NCI-H446 treated with DMSO at 0.1 percent for 48 hours (cell line): ENCODE measurements at regions not wholly inside any gene's neighbourhood (a gene's known extent, or its start where the extent isn't known, plus 50 kb on each side); places are given as distances from the start of the nearest gene placed in this dataset.

Source experiments
- DNase-seq: peaks from one replicate; lab custom pipeline; 2025; lab: John Stamatoyannopoulos, UW

DNA sequence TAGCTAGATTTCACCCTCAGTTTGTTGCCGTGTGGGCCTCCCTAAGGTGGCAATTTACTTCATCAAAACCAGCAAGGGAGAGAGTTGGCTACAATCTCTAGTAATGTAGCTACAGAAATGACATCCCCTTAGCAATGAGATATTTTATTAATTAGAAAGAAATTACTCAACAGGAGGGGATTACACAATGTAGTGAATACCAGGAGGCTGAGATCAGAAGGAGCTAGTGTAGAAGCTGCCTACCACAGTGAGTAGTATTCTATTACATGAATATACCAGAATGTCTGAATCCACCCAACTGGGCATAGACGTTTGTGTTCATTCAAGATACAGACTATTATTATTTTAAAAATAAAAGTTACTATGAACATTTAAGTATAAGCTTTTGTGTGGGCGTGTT, 868.2 kb upstream of the CXADR start:
- DNase-seq = no peak

DNA sequence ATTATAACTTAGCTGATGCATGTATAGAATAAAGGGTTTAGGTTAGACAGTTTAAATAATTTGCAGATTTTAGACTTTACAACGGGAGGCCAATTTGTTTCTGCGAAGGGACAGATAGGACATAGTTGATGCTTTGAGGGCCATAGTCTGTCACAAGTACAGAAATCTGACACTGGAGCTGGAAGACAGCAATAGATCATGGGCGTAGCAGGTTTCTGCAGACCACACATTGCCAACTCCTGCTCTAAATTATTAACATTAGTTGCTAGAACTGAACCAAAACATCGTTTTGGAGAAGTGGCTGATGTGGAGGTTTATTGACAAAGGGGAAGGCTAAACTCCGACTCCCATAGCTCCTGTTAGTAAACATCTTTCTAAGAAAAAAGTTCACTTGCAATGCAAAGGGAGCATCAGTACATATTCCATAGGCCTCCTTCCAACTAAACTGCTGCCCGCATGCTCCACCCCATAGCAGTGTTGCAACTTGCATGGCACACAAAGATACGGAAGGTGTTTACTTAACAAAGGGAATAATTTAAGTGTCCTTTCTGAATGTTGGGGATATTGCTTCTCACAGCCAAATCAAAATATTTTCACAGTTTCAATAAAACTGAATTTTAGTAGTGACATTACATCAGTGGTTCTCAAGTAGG, 862.0 kb upstream of the CXADR start:
- DNase-seq = no peak

DNA sequence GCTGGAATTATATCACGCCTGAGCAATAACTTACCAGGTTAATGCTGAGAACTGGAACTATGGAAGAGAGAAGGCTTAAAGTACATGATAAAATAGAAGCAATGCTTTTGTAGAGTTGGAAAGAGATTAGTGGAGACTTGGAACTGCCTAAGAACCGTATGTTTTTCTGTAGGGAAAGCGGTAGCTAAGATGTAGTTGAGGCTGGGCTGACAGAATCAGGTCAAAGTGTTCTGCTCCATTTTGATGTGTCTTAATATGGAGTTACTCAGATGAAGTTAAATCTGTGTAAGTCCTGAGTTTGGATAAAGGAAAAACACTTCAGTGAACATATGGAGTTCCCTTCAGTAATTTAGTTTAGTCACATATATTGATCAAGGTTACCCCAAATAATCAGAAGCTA, 860.9 kb upstream of the CXADR start:
- DNase-seq = no peak

- DNase-seq = no peak
Measured at GRCh38 chr21:16663436-16663835, 849.4 kb upstream of the CXADR start.

- no peak for DNase-seq
Measured at GRCh38 chr21:16667395-16667794, 845.4 kb upstream of the CXADR start.

DNA sequence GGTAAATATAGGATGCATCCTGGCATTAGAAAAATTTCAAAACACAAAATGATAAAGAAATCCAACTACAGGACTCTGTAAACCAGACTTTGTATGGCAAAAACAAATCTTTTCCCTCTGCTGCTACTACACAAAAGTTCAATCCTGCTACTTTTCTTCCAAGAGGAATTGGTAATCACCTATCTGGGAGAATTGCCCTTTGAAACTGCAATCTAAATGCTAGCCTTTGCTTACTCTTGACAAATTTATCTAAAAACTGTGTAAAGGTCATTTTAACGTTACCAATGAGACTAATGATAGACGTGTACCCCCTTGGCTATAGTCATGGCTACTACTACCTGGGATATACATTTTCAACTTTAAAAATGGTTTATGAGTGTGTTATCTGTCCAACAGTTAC, 837.9 kb upstream of the CXADR start:
- no peak for DNase-seq

DNA sequence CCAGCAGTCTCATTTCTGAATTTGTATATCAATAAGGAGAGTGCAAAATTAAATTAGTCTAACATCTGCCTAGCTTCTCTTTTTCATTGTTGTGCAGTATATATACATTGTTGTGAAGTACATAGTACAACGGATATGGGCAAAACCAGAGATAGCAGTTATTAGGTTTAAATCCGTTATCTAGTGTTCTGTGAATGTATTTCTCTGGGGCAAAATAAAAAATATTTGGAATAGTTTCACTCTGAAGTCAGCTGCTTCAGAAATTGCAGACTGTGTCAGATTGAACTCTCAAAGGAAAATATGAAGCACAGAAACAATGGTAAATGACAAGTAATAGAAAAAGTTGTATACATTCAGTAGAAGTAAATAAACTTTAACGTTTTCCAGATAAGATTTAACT, 836.5 kb upstream of the CXADR start:
- no peak for DNase-seq

GRCh38 chr21:16678429-16679160, 834.2 kb upstream of the CXADR start:
- DNase-seq = peak; percentile 15

GRCh38 chr21:16695074-16695473, 817.8 kb upstream of the CXADR start:
- DNase-seq = no peak

DNA sequence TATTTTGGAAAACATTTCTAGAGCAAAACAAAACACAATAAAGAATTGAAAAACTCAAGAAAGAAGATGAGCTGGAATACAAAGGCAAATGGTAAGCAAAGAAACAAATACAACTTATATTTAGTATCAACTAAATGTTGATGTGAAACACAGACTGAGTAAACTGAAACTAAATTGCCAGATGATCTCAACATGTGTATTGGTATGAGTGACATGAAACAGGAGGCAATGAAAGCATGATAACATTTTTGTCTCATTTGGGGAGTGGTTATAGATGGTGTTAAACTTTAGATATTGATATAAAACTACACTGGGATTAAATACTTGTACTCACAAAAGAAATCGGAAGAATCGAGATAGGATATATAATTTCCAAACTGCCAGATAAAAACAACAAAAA, 805.6 kb upstream of the CXADR start:
- DNase-seq = no peak

DNA sequence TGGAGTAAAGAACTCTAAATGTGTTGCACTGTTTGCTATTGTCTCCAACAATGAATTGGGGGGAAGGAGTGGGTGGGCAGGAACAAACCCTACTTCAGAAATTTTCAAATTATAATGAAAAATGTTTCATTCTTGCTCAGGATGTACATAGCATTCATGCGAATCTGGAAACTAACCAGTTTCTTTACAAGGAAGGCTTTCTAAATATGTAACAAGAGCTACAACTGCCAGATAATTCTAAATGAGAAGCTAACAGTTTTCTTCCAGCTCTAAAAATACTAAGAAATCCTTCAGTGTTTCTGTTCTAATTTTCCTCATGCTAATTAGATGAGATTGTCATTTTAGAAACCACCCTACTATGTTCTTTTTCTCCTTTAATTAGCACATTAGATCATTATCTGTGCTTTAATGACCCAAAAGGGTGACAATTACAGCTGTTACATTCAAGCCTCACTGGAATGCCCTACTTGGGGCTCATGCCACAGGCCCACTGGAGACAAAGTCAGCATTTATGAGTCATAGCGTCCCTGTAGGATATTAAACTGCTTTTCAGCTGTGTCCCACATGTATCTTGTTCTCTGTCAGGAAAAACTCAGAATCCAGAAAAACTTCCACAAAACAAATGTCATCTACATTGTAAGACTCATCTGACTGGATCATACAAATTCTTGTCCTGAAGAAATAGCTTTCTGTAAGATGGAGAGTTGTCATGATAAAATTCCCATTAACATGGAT, 804.6 kb upstream of the CXADR start:
- no peak for DNase-seq

DNA sequence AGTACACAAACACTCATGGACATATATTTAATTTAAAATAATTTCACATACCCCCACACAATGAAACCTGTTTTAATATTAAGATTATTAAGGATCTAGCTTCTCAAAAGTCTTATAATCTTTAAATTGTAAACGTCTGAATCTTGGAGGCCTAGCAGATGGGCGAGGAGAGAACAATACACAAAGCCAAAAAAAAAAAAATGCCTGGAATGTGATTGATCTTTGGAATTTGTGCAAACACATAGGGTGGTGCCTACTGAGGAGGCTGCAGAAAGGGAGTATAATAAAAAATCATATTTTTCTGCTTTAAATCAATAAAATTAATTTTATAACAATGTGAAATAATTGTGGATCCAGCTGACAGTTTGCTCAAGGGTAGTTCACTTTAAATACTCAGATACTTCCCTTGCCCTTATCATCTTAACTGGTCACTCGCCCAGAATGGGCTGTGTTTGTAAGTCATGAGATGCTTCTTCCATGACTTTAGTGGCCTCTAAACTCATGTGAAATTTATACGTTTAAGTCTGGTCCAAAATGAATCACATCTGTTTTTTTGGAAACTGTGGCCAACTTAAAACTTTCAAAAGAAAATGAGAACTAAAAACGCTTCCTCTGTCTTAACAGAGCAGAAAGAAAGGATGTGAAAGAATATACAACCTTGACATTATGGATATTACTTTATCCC, 802.8 kb upstream of the CXADR start:
- DNase-seq = no peak

GRCh38 chr21:16711757-16712156, 801.1 kb upstream of the CXADR start:
- DNase-seq = no peak

DNA sequence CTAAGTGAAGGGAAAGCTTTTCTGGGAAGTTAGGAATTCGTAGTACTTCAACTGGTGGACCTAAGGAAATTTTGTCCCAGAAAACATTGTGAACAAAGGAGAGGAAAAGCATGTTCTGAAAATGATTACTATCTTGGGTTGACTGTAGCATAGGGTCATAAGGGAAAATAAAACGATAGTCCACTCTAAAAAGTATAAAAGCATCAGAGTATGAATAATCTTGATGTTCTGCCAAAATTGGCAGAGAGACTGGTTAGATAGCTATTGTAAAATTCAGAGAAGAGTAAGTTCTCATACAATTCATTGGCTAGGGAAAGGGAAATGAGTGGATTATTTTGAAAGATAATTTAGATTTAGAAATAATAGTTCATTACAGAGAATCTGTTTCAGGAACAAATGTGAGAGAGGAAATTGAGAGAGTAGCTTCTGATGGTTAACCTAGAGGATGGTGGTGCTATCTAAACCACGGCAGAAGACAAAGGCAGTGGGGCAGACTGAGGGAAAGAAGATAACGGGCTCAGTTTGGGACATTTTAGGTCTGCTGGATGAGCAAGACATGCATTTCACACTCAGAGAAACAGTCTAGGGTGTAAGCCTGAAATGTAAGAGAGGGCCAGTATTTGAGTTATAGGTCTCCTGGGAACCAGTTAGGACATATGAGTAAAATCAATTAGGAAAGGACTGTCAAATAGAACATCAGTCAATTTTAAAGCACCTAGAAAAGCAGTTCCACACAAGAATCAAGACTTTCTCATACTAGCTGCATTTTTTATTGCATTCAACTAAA, 799.3 kb upstream of the CXADR start:
- no peak for DNase-seq

DNA sequence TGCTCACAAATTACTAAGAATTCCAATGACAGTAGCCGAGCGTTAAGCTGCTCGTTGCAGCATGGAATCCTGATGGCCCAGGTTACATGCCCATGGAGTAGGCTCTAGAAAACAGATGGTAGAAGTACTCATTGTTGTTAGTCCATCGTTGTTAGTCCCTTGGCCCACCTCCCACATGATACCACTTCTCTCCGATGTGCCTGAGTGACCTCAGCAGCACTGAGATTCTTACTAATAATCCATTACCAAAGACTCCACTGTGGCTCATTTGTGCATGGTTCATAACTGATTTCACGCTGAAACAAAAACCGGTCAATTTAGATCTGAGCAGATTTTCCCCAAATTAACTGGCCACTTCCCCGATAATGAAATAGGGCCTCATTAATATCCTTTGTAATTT, 772.3 kb upstream of the CXADR start:
- DNase-seq = no peak

GRCh38 chr21:16741141-16741665, 771.6 kb upstream of the CXADR start:
- DNase-seq = no peak

DNA sequence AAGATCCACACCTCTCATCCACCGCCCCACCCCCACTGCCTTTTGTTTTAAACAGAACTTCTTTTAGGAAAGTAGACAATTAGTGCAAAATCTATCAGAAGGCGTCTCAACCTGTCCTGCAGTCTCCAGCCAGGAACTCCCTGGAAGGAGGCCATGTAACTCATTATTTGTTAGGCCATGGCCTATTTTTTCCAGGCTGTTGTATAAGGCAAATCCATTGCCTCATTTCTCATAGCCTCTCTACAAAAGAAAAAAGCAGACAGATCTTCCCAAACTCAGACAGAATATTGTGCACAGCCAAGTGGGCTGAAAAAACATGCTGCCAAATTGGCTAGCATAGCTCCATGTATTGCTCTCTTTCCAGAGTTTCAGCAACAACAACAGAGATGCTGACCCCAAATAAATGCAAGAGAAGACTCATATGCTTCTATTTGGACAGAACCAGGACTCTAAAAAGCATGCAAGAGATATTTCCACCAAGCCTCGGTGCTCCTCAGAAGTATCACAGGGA, 770.7 kb upstream of the CXADR start:
- peak; percentile 93 for DNase-seq

GRCh38 chr21:16742741-16743140, 770.1 kb upstream of the CXADR start:
- DNase-seq = no peak

DNA sequence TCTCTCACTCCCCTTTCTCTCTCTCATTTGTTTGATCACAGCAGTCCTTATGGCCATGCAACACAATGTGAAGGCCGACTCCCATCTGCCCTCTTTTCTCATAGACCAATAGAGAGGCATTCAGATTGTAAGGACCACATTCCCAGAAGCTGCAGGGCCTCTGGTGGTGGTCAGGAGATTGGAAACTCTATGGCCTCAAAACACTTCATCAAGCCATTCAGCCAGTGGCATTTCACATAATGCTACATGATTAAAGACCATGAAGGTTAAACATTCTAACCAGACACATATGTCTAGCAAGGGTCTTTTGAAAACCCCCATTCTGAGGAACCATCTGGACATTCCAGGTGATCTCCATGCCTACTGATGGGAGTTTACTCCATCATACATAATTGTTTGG, 769.5 kb upstream of the CXADR start:
- no peak for DNase-seq

DNA sequence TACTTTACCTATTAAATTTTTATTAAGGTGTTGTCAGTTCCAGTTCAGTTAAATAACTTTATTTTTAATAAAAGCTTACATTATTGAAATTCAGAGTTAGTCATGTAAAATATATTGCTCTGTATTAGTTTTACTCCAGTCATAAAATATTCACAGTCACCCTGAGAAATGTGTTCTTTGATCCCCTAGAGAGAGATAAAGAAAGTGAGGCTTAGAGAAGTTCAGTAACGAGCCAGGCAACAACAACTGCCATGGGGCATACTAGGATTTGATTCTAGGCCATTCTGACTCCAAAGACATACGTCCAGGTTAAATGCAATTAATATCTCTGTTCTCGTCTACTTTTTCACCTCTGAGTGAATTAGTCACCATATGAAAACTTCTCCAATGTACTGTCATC, 761.9 kb upstream of the CXADR start:
- DNase-seq = no peak

DNA sequence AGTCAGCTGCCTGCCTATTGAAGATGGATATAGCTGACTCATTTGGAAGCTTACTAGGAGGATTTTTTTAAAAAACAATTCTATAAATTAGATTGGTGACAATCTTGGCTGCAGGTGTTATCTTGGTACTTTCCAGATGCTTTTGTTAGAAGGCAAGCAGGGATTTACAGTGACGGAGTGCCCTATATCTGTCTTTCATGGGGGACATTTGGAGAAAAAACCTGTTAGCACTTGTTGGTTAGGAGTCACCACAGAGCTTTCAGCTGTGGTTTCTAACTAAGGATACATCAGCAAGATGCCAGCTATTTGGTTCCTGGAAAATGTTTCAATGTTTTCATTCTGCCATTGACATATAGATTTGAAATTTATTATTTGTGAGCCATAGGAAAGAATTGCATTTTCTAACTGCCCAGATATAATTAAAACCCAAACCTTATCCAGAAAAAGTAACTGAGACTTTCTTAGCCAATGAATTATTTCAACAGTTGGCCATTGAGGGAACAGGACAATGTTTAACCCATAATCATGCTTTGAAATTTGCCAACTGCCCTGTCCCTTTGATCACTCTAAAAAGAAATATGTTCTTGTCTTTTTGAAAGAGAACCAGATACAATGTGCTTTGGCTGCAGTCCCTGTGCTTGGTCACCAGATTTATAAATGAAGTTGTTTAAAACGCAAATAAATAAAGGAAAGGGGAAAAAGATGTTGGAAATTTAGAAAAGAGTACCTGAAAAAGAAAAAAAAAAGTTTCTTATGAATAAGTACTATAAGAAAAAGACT, 761.0 kb upstream of the CXADR start:
- DNase-seq = no peak
